HG03095 (cell line): ENCODE measurements at regions not wholly inside any gene's neighbourhood (a gene's known extent, or its start where the extent isn't known, plus 50 kb on each side); places are given as distances from the start of the nearest gene placed in this dataset.

Experiments used
- ATAC-seq: cut with Tn5 transposase; IDR thresholded peaks from one replicate; pipeline ENCODE4 v1.9.1; 2021; ENCODE audit warnings: moderate library complexity; ENCODE audit not compliant: unreplicated experiment

GRCh38 chr5:167820101-167820990 lies 471.1 kb upstream of the WWC1 start:
- ATAC-seq, result no peak

GRCh38 chr5:167821151-167821550 lies 470.3 kb upstream of the WWC1 start:
- ATAC-seq, result no peak

- ATAC-seq, result no peak
Observed at GRCh38 chr5:167821669-167822068, 469.8 kb upstream of the WWC1 start.

- ATAC-seq, result no peak
Observed at GRCh38 chr5:167822241-167822640, 469.2 kb upstream of the WWC1 start.

- ATAC-seq, result no peak
Observed at GRCh38 chr5:167823405-167823804, 468.0 kb upstream of the WWC1 start.

- ATAC-seq, result no peak
Observed at GRCh38 chr5:167827766-167828165, 463.7 kb upstream of the WWC1 start.

- ATAC-seq, result no peak
Observed at GRCh38 chr5:167831754-167832504, 459.5 kb upstream of the WWC1 start.

- ATAC-seq, result no peak
Observed at GRCh38 chr5:167832609-167833008, 458.8 kb upstream of the WWC1 start.

- ATAC-seq, result no peak
Observed at GRCh38 chr5:167833456-167833855, 458.0 kb upstream of the WWC1 start.

GRCh38 chr5:167835146-167835545 lies 456.3 kb upstream of the WWC1 start:
- no peak for ATAC-seq

GRCh38 chr5:167837127-167837526 lies 454.3 kb upstream of the WWC1 start:
- no peak for ATAC-seq

- ATAC-seq, result no peak
Observed at GRCh38 chr5:167839065-167839464, 452.4 kb upstream of the WWC1 start.

- no peak for ATAC-seq
Observed at GRCh38 chr5:167840527-167841130, 450.8 kb upstream of the WWC1 start.

GRCh38 chr5:167843881-167844572 lies 447.4 kb upstream of the WWC1 start:
- ATAC-seq, result no peak

- no peak for ATAC-seq
Observed at GRCh38 chr5:167845952-167846351, 445.5 kb upstream of the WWC1 start.

- no peak for ATAC-seq
Observed at GRCh38 chr5:167849874-167850273, 441.6 kb upstream of the WWC1 start.

GRCh38 chr5:167850911-167851310 lies 440.5 kb upstream of the WWC1 start:
- no peak for ATAC-seq

- ATAC-seq, result no peak
Observed at GRCh38 chr5:167851416-167851815, 440.0 kb upstream of the WWC1 start.

GRCh38 chr5:167852515-167852914 lies 438.9 kb upstream of the WWC1 start:
- no peak for ATAC-seq

GRCh38 chr5:167853421-167853820 lies 438.0 kb upstream of the WWC1 start:
- ATAC-seq, result no peak

GRCh38 chr5:167855818-167856217 lies 435.6 kb upstream of the WWC1 start:
- ATAC-seq, result no peak
